B cell (primary cell): ENCODE measurements at regions not wholly inside any gene's neighbourhood (a gene's known extent, or its start where the extent isn't known, plus 50 kb on each side); places are given as distances from the start of the nearest gene placed in this dataset.

ENCODE experiments used
- ATAC-seq: fragments of 200-7000 bp; cut with Tn5 transposase; one replicate; pipeline ENCODE4 v1.10.0; 2021; ENCODE audit warnings: low read depth, mild to moderate bottlenecking, moderate number of reproducible peaks, moderate library complexity
- CTCF ChIA-PET: fragments of 350-600 bp; sonication (Branson Sonifier 250); formaldehyde crosslinking; loops from one replicate; lab custom pipeline; 2021; ENCODE audit warnings: antibody characterized with exemption, inconsistent platforms; lab: Charles Lee
- POLR2A ChIA-PET: fragments of 350-600 bp; sonication (Branson Sonifier 250); formaldehyde crosslinking; loops from one replicate; lab custom pipeline; 2021; ENCODE audit warnings: antibody characterized with exemption; lab: Charles Lee
- DNase-seq: peaks from one replicate; pipeline ENCODE4 v3.0.0; 2013
- H2AFZ ChIP-seq: 2 replicates; pipeline ENCODE4 v1.6.1; 2012; ENCODE audit warnings: mild to moderate bottlenecking, low read depth, low read length; ENCODE audit not compliant: insufficient read depth, poor library complexity, severe bottlenecking
- H3K27ac ChIP-seq, 2 donors: 1 replicate in 1 of 2; 2 replicates in 1 of 2; pipeline ENCODE4 v1.5.1; 2012 to 2013; ENCODE audit warnings: low read length in 2 of 2, mild to moderate bottlenecking in 2 of 2, moderate library complexity in 1 of 2
- H3K27me3 ChIP-seq, 4 experiments: fragments of 200-600 bp in 1 of 4; sonication (generic) in 1 of 4; replicated peaks in 1 of 4; 1 replicate in 2 of 4; 2 replicates in 2 of 4; pipeline versions ENCODE4 v1.6.1 to v1.7.0; 2013 to 2016; ENCODE audit warnings: low read length in 3 of 4, mild to moderate bottlenecking in 2 of 4, mixed read lengths in 1 of 4, moderate library complexity in 1 of 4; ENCODE audit not compliant: insufficient read depth in 4 of 4, control insufficient read depth in 3 of 4; ENCODE audit errors: control extremely low read depth in 1 of 4
- H3K36me3 ChIP-seq, 2 experiments: replicated peaks in 1 of 2; 1 replicate in 1 of 2; 2 replicates in 1 of 2; pipeline versions ENCODE4 v1.6.1 to v1.7.1; 2013; ENCODE audit warnings: low read length in 1 of 2; ENCODE audit not compliant: insufficient read depth in 2 of 2, control insufficient read depth in 1 of 2; ENCODE audit errors: control extremely low read depth in 1 of 2, extremely low read depth in 1 of 2
- H3K4me1 ChIP-seq, 2 donors: fragments of 200-600 bp in 1 of 2; sonication (generic) in 1 of 2; 1 replicate in 1 of 2; 2 replicates in 1 of 2; pipeline versions ENCODE4 v1.5.1 to v1.6.1; 2013 to 2017; ENCODE audit warnings: low read length in 2 of 2; ENCODE audit not compliant: control insufficient read depth in 2 of 2, insufficient read depth in 2 of 2
- H3K4me2 ChIP-seq: replicated peaks from 2 replicates; pipeline ENCODE3; 2012; ENCODE audit warnings: mild to moderate bottlenecking, low read depth, low read length; ENCODE audit not compliant: poor library complexity, severe bottlenecking
- H3K4me3 ChIP-seq, 5 experiments: fragments of 200-600 bp in 1 of 5; sonication (generic) in 1 of 5; 1 replicate in 3 of 5; 2 replicates in 2 of 5; pipeline versions ENCODE4 v1.5.1 to v1.7.0; 2011 to 2016; ENCODE audit warnings: low read length in 4 of 5, mild to moderate bottlenecking in 4 of 5, low read depth in 2 of 5, control low read depth in 1 of 5, moderate library complexity in 1 of 5; ENCODE audit not compliant: insufficient read depth in 1 of 5; ENCODE audit errors: control extremely low read depth in 1 of 5, extremely low read depth in 1 of 5
- H3K79me2 ChIP-seq: fragments of 200-600 bp; sonication (generic); one replicate; pipeline ENCODE4 v1.6.0; 2016; ENCODE audit warnings: low read length; ENCODE audit not compliant: control insufficient read depth, insufficient read depth
- H3K9ac ChIP-seq: fragments of 200-600 bp; sonication (generic); 2 replicates; pipeline ENCODE4 v1.6.1; 2017; ENCODE audit warnings: mild to moderate bottlenecking, low read length, moderate library complexity
- H3K9me3 ChIP-seq, 3 donors: one replicate each; pipeline versions ENCODE4 v1.6.1 to v1.7.1; 2013; ENCODE audit warnings: low read length in 2 of 3; ENCODE audit not compliant: control insufficient read depth in 2 of 3, insufficient read depth in 1 of 3; ENCODE audit errors: control extremely low read depth in 1 of 3
- H4K20me1 ChIP-seq: 2 replicates; pipeline ENCODE4 v1.6.0; 2012; ENCODE audit warnings: mild to moderate bottlenecking, low read length; ENCODE audit not compliant: insufficient read depth, control insufficient read depth, poor library complexity, severe bottlenecking
- H3K27ac Mint-ChIP-seq: one replicate; pipeline ENCODE4 v1.8.0; 2021; ENCODE audit warnings: mixed read lengths
- H3K27me3 Mint-ChIP-seq: one replicate; pipeline ENCODE4 v1.8.0; 2021; ENCODE audit warnings: mixed read lengths
- H3K4me1 Mint-ChIP-seq: one replicate; pipeline ENCODE4 v1.8.0; 2021; ENCODE audit warnings: mixed read lengths
- H3K4me3 Mint-ChIP-seq: one replicate; pipeline ENCODE4 v1.8.0; 2021; ENCODE audit warnings: mixed read lengths
- H3K9me3 Mint-ChIP-seq: one replicate; pipeline ENCODE4 v1.8.0; 2022; ENCODE audit warnings: mixed read lengths; ENCODE audit not compliant: insufficient read depth
- EZH2 ChIP-seq: IDR thresholded peaks from 2 replicates; pipeline ENCODE4 v1.6.1; 2012; ENCODE audit warnings: borderline replicate concordance, low read depth, mild to moderate bottlenecking, moderate library complexity, low read length; ENCODE audit not compliant: insufficient read depth, poor library complexity, severe bottlenecking
- WGBS: methylation state at CpG from one replicate; pipeline ENCODE4 v1.1.5; 2013; ENCODE audit warnings: missing lambda C conversion rate; ENCODE audit not compliant: insufficient coverage; 5-methylcytosine and 5-hydroxymethylcytosine counted together
- intact Hi-C: fragments of 100-400 bp; cut with micrococcal nuclease; formaldehyde crosslinking; loops from one replicate; pipeline ENCODE4 v1.10.0; 2022
- TF ChIP-seq, protein P1 (sequence below): fragments of 200-600 bp; IDR thresholded peaks from one replicate; pipeline ENCODE4 v1.8.0; 2022; ENCODE audit warnings: antibody characterized with exemption, mild to moderate bottlenecking

DNA sequence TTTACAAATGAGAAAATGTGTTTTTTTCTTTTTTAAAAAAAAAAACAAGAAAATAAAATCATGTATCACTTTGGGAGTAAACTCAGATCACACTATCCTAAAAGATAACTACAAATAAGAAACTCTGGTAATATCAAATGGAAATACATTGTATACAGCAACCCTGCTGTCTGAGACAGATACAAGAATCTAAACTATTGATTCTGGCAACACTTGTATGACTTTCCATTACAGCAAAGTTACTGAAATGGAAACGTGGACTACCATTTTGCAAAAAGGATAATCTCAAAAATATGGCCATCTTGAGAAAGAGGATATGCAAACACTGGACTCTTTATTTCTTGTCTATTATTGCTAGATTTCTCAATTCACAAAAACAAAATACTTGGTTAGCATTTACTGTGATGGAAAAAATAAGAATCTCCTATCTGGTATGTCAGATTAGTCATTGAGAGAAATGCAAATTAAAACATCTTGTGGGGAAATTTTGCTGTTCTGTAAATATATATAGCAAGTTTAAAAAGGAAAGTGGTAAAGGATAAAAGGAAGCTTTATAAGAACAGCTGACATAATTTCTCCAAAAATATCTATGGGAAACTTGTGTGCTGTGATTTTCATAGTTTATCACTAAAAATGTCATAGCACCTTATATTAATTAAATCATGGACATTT, 112.9 kb upstream of the FER start:
- Histone ChIP-seq H3K27me3 (no peaks in the 10 kb centered on the region), H3K27ac (no peak overlapping the region), H4K20me1 (no peaks in the 10 kb centered on the region), H3K9me3 (no peaks in the 10 kb centered on the region), H3K4me1 (no peaks in the 10 kb centered on the region), H3K36me3 (no peaks in the 10 kb centered on the region), H3K4me3 (no peak overlapping the region), H2AFZ (no peak overlapping the region), H3K4me2 (no peak overlapping the region), H3K9ac (no peak overlapping the region), H3K79me2 (no peaks in the 10 kb centered on the region)
- DNase-seq: no peak
- no peak for ATAC-seq
- H3K27ac Mint-ChIP-seq: no peak overlapping the region
- no peaks in the 10 kb centered on the region for H3K4me1 Mint-ChIP-seq
- H3K27me3 Mint-ChIP-seq: peaks cover 4% of the 10 kb centered on the region
- TF ChIP-seq EZH2: no peak
- TF ChIP-seq, protein P1, sequence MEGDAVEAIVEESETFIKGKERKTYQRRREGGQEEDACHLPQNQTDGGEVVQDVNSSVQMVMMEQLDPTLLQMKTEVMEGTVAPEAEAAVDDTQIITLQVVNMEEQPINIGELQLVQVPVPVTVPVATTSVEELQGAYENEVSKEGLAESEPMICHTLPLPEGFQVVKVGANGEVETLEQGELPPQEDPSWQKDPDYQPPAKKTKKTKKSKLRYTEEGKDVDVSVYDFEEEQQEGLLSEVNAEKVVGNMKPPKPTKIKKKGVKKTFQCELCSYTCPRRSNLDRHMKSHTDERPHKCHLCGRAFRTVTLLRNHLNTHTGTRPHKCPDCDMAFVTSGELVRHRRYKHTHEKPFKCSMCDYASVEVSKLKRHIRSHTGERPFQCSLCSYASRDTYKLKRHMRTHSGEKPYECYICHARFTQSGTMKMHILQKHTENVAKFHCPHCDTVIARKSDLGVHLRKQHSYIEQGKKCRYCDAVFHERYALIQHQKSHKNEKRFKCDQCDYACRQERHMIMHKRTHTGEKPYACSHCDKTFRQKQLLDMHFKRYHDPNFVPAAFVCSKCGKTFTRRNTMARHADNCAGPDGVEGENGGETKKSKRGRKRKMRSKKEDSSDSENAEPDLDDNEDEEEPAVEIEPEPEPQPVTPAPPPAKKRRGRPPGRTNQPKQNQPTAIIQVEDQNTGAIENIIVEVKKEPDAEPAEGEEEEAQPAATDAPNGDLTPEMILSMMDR: no peak
- CTCF ChIA-PET: no interaction called here
- H3K9me3 Mint-ChIP-seq: no peaks in the 10 kb centered on the region
- no peak overlapping the region for H3K4me3 Mint-ChIP-seq
- intact Hi-C loops: no loop called here
- POLR2A ChIA-PET: no interaction called here
- no CpG with 5 or more reads among the region's 1 CpG for WGBS

DNA sequence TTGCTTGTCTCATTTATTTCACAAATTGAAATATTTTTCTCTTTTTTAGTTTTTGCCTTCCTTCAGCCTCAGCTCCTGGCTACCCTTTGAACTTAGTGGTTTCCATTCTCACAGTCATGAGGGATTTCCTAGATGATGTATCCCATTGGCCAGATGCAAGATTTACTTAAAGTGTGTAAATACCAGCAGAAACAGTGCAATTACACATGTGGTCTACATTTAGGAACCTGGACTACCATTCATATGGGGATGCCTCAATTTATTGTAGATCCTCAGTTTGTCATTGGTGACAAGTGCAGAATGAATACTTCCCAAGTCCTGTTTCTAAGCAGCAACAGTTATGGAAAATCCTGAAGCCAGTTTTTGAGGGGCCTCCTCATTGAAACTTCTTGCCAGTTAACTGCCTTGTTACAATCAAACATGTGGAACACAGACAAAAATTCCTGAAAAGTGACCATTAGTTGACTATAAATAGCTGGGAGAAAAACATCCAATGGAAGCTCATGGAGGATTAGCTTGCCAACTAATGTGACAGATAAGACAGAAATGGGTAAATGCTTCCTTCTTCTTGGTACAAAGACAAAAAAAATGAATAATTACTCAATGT, 113.6 kb upstream of the FER start:
- H3K4me3 Mint-ChIP-seq: no peak overlapping the region
- Histone ChIP-seq H3K4me1 (no peaks in the 10 kb centered on the region), H3K27ac (no peak overlapping the region), H3K9me3 (no peaks in the 10 kb centered on the region), H3K79me2 (no peaks in the 10 kb centered on the region), H4K20me1 (no peaks in the 10 kb centered on the region), H3K9ac (no peak overlapping the region), H3K36me3 (no peaks in the 10 kb centered on the region), H3K27me3 (no peaks in the 10 kb centered on the region), H3K4me3 (no peak overlapping the region), H2AFZ (no peak overlapping the region), H3K4me2 (no peak overlapping the region)
- peaks cover 4% of the 10 kb centered on the region for H3K27me3 Mint-ChIP-seq
- no peak for DNase-seq
- ChIA-PET POLR2A (no interaction called here), CTCF (no interaction called here)
- intact Hi-C loops: no loop called here
- no peak for ATAC-seq
- no peak overlapping the region for H3K27ac Mint-ChIP-seq
- no peaks in the 10 kb centered on the region for H3K9me3 Mint-ChIP-seq
- no peak for TF ChIP-seq EZH2
- TF ChIP-seq, protein P1: no peak
- no peaks in the 10 kb centered on the region for H3K4me1 Mint-ChIP-seq
